ENCODE measurements at regions not wholly inside any gene's neighbourhood (a gene's known extent, or its start where the extent isn't known, plus 50 kb on each side); places are given as distances from the start of the nearest gene placed in this dataset.

GRCh38 chr17:13127921-13128602, 110.2 kb upstream of the ELAC2 start:
- no peak for DNase-seq (ENCODE audit: low read depth)
- H3K4me3 ChIP-seq (ENCODE audit: low read length): no peak overlapping the region
- no peak for TF ChIP-seq CTCF (conservative IDR thresholded peaks at IDR 0.05; ENCODE audit: low read length)

DNA sequence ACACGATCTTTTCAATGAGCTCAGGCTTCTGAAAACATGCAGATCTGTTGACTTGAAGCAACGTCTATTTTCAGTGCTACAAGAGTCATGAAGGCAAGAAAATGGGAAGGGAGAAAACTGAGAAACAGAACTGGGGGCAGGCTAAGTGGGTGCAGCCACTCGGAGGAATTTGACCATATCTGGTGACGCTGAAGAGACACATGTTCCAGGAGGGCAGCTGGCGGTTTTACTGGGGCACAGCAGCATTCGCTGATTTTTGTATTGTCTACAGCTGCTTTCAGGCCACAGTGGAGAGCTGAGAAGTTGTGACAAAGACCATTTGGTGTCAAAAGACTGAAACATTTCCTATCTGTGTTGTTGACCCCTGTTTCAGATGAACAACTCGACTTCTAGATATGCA, 103.0 kb upstream of the ELAC2 start:
- TF ChIP-seq CTCF (conservative IDR thresholded peaks at IDR 0.05; ENCODE audit: low read length): no peak
- DNase-seq (ENCODE audit: low read depth): no peak
- H3K4me3 ChIP-seq (ENCODE audit: low read length): no peak overlapping the region

- no peak for TF ChIP-seq CTCF (conservative IDR thresholded peaks at IDR 0.05; ENCODE audit: low read length)
- no peak for DNase-seq (ENCODE audit: low read depth)
- H3K4me3 ChIP-seq (ENCODE audit: low read length): no peak overlapping the region
These were observed 100.5 kb upstream of the ELAC2 start for GRCh38 chr17:13118311-13118710.

DNA sequence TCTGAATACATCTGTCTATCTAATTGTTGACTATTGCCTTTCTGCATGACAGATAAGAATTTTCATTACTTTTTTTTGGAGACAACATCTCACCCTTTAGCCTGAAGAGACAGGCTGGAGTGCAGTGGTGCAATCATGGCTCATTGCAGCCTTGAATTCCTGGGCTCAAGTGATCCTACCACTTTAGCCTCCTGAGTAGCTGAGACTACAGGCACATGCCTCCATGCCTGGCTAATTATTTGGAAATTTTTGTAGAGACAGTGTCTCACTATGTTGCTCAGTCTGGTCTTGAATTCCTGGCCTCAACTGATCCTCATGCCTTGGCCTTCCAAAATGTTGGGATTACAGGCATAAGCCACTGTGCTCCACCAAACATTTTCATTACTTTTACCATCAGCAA, 99.8 kb upstream of the ELAC2 start:
- no peak overlapping the region for H3K4me3 ChIP-seq (ENCODE audit: low read length)
- no peak for TF ChIP-seq CTCF (conservative IDR thresholded peaks at IDR 0.05; ENCODE audit: low read length)
- DNase-seq (ENCODE audit: low read depth): peak; percentile 3

DNA sequence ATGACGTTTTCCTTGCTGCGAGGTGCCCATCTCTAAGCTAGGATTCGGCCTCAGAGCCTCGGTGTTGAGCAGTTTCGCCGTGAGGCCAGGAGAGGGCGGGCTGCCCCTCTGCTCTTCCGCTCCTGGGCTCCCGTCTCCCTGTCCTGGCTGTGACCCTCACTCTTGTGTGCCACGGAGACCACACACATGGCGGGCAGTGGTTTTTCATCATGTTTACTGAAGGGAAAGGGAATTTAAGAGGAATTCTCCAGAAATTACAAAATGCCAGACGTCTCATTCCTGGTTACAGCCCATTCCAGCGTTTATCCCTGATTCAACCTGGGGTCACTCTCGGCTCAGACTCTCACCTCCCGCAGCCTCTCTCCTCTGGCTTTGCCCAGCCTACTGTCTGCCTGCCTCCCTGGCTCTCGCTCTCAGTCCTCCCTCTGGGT, 96.8 kb upstream of the ELAC2 start:
- peak; percentile 93 for TF ChIP-seq CTCF (conservative IDR thresholded peaks at IDR 0.05; ENCODE audit: low read length)
- peak overlapping the region; percentile 18 for H3K4me3 ChIP-seq (ENCODE audit: low read length)
- DNase-seq (ENCODE audit: low read depth): peak; percentile 86

DNA sequence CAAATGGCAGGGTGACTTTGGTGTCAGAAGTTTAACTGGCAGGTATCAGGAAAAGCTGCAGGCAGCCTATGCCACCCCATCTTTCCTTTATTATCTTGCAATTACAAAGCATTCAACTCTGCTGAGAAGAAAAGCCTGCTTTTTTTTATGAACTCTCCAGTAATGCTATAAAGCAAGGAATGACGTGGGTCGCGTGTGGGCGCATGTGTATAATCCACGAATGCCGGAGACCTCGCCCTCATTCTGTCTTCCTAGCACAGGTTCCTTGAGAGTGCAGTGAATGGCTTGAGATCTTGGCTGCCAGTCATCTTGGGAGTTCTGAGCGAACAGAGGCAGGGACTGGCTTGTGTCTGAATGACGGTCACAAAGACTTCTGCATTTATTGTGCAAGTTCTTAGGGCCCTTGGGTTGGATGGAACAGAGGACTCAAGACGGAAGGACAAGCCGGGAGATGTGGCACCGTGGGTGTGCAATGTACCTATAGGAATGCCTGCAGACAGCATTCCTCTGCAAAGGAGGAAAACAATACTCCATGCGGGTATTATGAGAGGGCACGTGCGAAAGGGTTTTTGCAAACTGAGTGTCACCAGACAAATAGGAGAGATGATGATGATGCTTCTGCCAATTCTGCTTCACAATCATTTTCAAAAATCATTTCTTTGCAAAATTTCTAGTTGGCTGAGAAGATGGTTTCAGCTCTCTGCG, 96.1 kb upstream of the ELAC2 start:
- no peak for DNase-seq (ENCODE audit: low read depth)
- TF ChIP-seq CTCF (conservative IDR thresholded peaks at IDR 0.05; ENCODE audit: low read length): no peak

GRCh38 chr17:13107676-13108235, 89.9 kb upstream of the ELAC2 start:
- no peak for DNase-seq (ENCODE audit: low read depth)
- no peak overlapping the region for H3K4me3 ChIP-seq (ENCODE audit: low read length)
- TF ChIP-seq CTCF (conservative IDR thresholded peaks at IDR 0.05; ENCODE audit: low read length): no peak

More for the DNA sequence above, 96.1 kb upstream of the ELAC2 start:
- no peak overlapping the region for H3K4me3 ChIP-seq (ENCODE audit: low read length)
